ACC112 (cell line): ENCODE measurements at regions not wholly inside any gene's neighbourhood (a gene's known extent, or its start where the extent isn't known, plus 50 kb on each side); places are given as distances from the start of the nearest gene placed in this dataset.

Experiments
- H2AFZ ChIP-seq: fragments of 200-600 bp; sonication (generic); one replicate; pipeline ENCODE4 v1.6.0; 2017; ENCODE audit warnings: antibody characterized with exemption, low read length; ENCODE audit not compliant: unreplicated experiment
- H3K27ac ChIP-seq: fragments of 200-600 bp; sonication (generic); 2 replicates; pipeline ENCODE4 v1.5.1; 2014; ENCODE audit warnings: low read depth, mild to moderate bottlenecking, antibody characterized with exemption, low read length, moderate library complexity
- H3K27me3 ChIP-seq: fragments of 200-600 bp; sonication (generic); 2 replicates; pipeline ENCODE4 v1.6.1; 2014; ENCODE audit warnings: mild to moderate bottlenecking, antibody characterized with exemption, low read length, moderate library complexity, mixed read lengths; ENCODE audit not compliant: insufficient read depth
- H3K36me3 ChIP-seq: fragments of 200-600 bp; sonication (generic); 2 replicates; pipeline ENCODE4 v1.6.1; 2016; ENCODE audit warnings: mild to moderate bottlenecking, antibody characterized with exemption, low read length, moderate library complexity, mixed read lengths; ENCODE audit not compliant: insufficient read depth
- H3K4me1 ChIP-seq: fragments of 200-600 bp; sonication (generic); one replicate; pipeline ENCODE4 v1.6.1; 2016; ENCODE audit warnings: low read length, mixed read lengths; ENCODE audit not compliant: insufficient read depth, unreplicated experiment, control insufficient read depth
- H3K4me3 ChIP-seq: fragments of 200-600 bp; sonication (generic); 2 replicates; pipeline ENCODE4 v1.5.1; 2014; ENCODE audit warnings: mild to moderate bottlenecking, low read depth, low read length
- H3K79me2 ChIP-seq: fragments of 200-600 bp; sonication (generic); one replicate; pipeline ENCODE4 v1.6.0; 2016; ENCODE audit warnings: low read length; ENCODE audit not compliant: control insufficient read depth, unreplicated experiment, insufficient read depth

DNA sequence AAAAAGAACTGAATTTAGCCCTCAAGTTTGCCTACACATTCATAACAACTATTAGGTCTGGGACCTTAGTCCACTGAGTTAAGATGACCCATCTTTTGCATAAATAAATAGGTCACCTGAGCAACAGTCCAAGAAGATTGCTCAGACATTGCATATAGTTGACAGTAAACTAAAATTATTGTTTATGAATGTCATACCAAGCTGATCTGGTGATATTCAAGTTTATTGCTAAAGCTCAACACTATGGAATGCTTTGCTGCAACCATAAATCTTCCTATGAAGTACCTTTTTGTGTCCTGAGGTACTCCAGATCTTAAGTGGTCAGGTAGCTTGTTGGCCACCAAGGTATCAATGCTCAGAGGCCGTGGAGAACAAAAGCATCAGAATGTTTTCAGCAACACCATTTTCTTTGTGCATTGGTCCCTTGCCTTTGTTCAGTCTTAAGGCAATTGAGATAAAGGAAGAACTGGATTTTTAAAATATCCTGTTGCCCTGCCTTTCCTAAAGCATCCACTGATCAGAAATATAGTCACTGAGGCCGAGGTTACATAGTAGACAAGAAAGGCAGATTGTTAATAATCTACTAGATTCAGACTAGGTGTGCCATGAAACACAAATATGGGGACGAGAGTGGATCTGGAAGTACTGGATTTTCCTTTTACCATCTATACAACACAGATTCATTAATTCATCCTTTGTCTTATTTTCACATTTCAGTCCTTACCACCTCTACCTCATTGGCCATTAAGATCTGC, 321.3 kb downstream of the PTEN start:
- Histone ChIP-seq H3K4me1 (no peaks in the 10 kb centered on the region), H3K79me2 (no peaks in the 10 kb centered on the region), H3K27ac (no peak overlapping the region), H3K36me3 (no peaks in the 10 kb centered on the region), H3K27me3 (no peaks in the 10 kb centered on the region), H2AFZ (no peak overlapping the region), H3K4me3 (no peak overlapping the region)

GRCh38 chr10:88185830-88186229, 322.4 kb downstream of the PTEN start:
- no peak overlapping the region for H2AFZ ChIP-seq
- H3K27ac ChIP-seq: no peak overlapping the region
- no peaks in the 10 kb centered on the region for H3K4me1 ChIP-seq
- no peaks in the 10 kb centered on the region for H3K27me3 ChIP-seq
- no peaks in the 10 kb centered on the region for H3K36me3 ChIP-seq
- H3K79me2 ChIP-seq: no peaks in the 10 kb centered on the region
- no peak overlapping the region; the same call in 1 of the 2 replicates for H3K4me3 ChIP-seq

- no peak overlapping the region for H2AFZ ChIP-seq
- no peak overlapping the region; the same call in 1 of the 2 replicates for H3K4me3 ChIP-seq
- H3K27me3 ChIP-seq: no peaks in the 10 kb centered on the region
- H3K36me3 ChIP-seq: no peaks in the 10 kb centered on the region
- H3K79me2 ChIP-seq: no peaks in the 10 kb centered on the region
- H3K4me1 ChIP-seq: no peaks in the 10 kb centered on the region
- no peak overlapping the region for H3K27ac ChIP-seq
Observed at GRCh38 chr10:88186335-88186734, 322.9 kb downstream of the PTEN start.

DNA sequence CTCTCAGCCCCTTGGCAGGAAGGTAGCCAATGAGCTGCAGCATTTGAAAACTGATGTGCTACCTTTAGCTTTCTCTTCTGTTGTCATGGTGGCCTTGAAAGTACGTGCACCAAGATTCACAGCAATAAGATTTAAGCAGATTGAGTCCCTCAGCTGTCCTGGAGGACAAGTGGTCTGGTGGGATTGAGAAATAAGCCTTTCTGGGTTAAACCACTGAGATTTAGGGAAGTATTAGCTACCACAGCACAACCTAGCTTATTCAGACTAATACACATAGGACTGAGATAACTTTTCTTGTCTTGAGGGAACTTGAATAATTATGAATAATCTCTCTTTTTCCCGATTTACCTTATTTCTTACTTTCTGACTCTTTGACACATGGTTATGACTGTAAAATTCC, 324.0 kb downstream of the PTEN start:
- Histone ChIP-seq H3K4me3 (no peak overlapping the region), H3K27ac (no peak overlapping the region), H3K4me1 (no peaks in the 10 kb centered on the region), H2AFZ (no peak overlapping the region), H3K27me3 (no peaks in the 10 kb centered on the region), H3K36me3 (no peaks in the 10 kb centered on the region), H3K79me2 (no peaks in the 10 kb centered on the region)

- H3K4me1 ChIP-seq: no peaks in the 10 kb centered on the region
- H3K36me3 ChIP-seq: no peaks in the 10 kb centered on the region
- H2AFZ ChIP-seq: no peak overlapping the region
- no peak overlapping the region for H3K27ac ChIP-seq
- H3K4me3 ChIP-seq: no peak overlapping the region
- H3K79me2 ChIP-seq: no peaks in the 10 kb centered on the region
- no peaks in the 10 kb centered on the region for H3K27me3 ChIP-seq
Observed at GRCh38 chr10:88190123-88190522, 326.7 kb downstream of the PTEN start.

GRCh38 chr10:88190540-88191235, 327.3 kb downstream of the PTEN start:
- H3K36me3 ChIP-seq: no peaks in the 10 kb centered on the region
- H3K27me3 ChIP-seq: no peaks in the 10 kb centered on the region
- no peak overlapping the region for H2AFZ ChIP-seq
- no peak overlapping the region for H3K27ac ChIP-seq
- H3K79me2 ChIP-seq: no peaks in the 10 kb centered on the region
- H3K4me3 ChIP-seq: no peak overlapping the region
- H3K4me1 ChIP-seq: no peaks in the 10 kb centered on the region

DNA sequence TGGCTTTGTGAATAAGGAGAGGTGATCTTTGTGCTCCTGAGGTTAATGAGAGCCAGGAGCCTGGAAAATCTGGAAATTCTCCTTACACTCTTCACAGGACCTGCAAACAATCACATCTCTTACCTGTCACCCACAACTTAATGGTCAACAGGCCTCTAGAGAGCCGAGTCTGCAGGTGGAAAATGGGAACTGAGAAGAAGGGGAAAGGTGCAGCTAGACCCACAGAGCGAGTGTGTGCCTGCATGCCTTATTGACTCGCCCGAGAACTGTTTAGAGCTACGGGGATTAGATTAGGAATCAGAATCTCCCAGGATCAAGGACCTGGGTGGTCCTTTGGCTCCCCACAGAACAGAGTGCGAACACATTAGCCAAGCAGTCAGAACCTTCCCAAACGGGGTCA, 329.6 kb downstream of the PTEN start:
- Histone ChIP-seq H3K79me2 (no peaks in the 10 kb centered on the region), H3K4me1 (no peaks in the 10 kb centered on the region), H3K27ac (no peak overlapping the region), H3K4me3 (no peak overlapping the region), H3K27me3 (no peaks in the 10 kb centered on the region), H2AFZ (no peak overlapping the region), H3K36me3 (no peaks in the 10 kb centered on the region)

- Histone ChIP-seq H3K4me3 (no peak overlapping the region), H3K79me2 (no peaks in the 10 kb centered on the region), H2AFZ (no peak overlapping the region), H3K27ac (no peak overlapping the region), H3K27me3 (no peaks in the 10 kb centered on the region), H3K4me1 (no peaks in the 10 kb centered on the region), H3K36me3 (no peaks in the 10 kb centered on the region)
Observed at GRCh38 chr10:88194041-88194887, 330.8 kb downstream of the PTEN start.

DNA sequence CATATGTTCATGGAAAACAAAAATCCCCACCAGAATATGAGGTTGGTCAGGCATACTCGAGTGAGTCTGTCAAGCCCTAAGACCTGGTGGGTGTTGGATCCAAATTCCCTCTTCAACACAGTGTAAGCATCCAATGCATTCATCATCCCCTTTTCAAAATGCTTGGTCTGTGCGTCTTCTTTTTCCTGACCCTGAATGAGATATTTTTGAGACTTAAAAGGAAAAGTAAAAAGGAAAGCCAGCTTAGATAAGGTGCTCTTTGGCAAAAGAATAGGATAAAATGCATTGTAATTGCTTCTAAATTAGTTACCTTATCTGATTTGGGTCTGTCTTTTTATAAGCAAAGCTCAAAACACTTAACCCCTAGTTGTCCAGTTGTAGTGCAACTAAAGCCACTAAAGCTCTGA, 331.5 kb downstream of the PTEN start:
- Histone ChIP-seq H3K27me3 (no peaks in the 10 kb centered on the region), H3K36me3 (no peaks in the 10 kb centered on the region), H3K79me2 (no peaks in the 10 kb centered on the region), H3K4me1 (no peaks in the 10 kb centered on the region), H3K4me3 (no peak overlapping the region), H3K27ac (no peak overlapping the region), H2AFZ (no peak overlapping the region)

GRCh38 chr10:88195841-88196240, 332.4 kb downstream of the PTEN start:
- Histone ChIP-seq H2AFZ (no peak overlapping the region), H3K79me2 (no peaks in the 10 kb centered on the region), H3K27me3 (no peaks in the 10 kb centered on the region), H3K4me1 (no peaks in the 10 kb centered on the region), H3K4me3 (no peak overlapping the region), H3K36me3 (no peaks in the 10 kb centered on the region), H3K27ac (no peak overlapping the region)
